ENCODE measurements at regions not wholly inside any gene's neighbourhood (a gene's known extent, or its start where the extent isn't known, plus 50 kb on each side); places are given as distances from the start of the nearest gene placed in this dataset.

DNA sequence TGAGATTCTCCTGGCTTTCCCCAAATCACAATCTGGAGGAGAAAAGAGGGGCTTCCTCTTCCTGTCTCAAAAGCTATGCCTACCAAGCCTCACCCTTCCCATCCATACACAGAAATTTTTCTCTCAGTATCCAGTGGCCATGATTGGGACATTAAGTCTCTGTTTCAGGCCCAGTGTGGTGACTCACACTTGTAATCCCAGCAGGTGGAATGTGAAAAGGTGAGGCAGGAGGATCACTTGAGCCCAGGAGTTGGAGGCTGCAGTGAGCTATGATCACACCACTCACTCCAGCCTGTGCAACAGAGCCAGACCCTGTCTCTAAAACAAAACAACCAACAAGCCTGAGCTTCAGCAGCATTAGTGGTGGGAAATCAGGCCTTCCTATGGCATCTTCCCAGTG, 210.0 kb downstream of the OGFRL1 start:
- no peak for TF ChIP-seq POLR2A (IDR thresholded peaks at IDR 0.05)
- TF ChIP-seq, protein P1, sequence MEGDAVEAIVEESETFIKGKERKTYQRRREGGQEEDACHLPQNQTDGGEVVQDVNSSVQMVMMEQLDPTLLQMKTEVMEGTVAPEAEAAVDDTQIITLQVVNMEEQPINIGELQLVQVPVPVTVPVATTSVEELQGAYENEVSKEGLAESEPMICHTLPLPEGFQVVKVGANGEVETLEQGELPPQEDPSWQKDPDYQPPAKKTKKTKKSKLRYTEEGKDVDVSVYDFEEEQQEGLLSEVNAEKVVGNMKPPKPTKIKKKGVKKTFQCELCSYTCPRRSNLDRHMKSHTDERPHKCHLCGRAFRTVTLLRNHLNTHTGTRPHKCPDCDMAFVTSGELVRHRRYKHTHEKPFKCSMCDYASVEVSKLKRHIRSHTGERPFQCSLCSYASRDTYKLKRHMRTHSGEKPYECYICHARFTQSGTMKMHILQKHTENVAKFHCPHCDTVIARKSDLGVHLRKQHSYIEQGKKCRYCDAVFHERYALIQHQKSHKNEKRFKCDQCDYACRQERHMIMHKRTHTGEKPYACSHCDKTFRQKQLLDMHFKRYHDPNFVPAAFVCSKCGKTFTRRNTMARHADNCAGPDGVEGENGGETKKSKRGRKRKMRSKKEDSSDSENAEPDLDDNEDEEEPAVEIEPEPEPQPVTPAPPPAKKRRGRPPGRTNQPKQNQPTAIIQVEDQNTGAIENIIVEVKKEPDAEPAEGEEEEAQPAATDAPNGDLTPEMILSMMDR (IDR thresholded peaks at IDR 0.05): no peak
